IMR-90 (cell line): ENCODE measurements at regions not wholly inside any gene's neighbourhood (a gene's known extent, or its start where the extent isn't known, plus 50 kb on each side); places are given as distances from the start of the nearest gene placed in this dataset.

ENCODE experiments used
- BHLHE40 ChIP-seq: fragments of 150-350 bp; IDR thresholded peaks from 2 replicates; pipeline ENCODE4 v1.6.1; 2016; ENCODE audit warnings: mild to moderate bottlenecking, low read depth, low read length
- CTCF ChIP-seq: conservative IDR thresholded peaks from 2 replicates; pipeline ENCODE4 v1.5.1; 2012; ENCODE audit warnings: mild to moderate bottlenecking, low read depth, low read length, improper control_type of control experiment
- MXI1 ChIP-seq: IDR thresholded peaks from 2 replicates; pipeline ENCODE4 v1.6.1; 2012; ENCODE audit warnings: low read depth, mild to moderate bottlenecking, low read length, moderate library complexity, borderline replicate concordance
- POLR2A ChIP-seq: IDR thresholded peaks from 2 replicates; pipeline ENCODE4 v1.6.1; 2012; ENCODE audit warnings: mild to moderate bottlenecking, low read depth, low read length
- USF2 ChIP-seq: fragments of 150-350 bp; IDR thresholded peaks from 2 replicates; pipeline ENCODE4 v1.6.1; 2017; ENCODE audit warnings: mild to moderate bottlenecking, antibody characterized with exemption, low read length, low read depth

- no peak for TF ChIP-seq CTCF
- no peak for TF ChIP-seq MXI1
- TF ChIP-seq USF2 = no peak
- no peak for TF ChIP-seq BHLHE40
- TF ChIP-seq POLR2A = no peak
Measured at GRCh38 chr1:38600905-38601304, 258.7 kb downstream of the RRAGC start.
